Bronchial epithelial cell (primary cell): ENCODE measurements at regions not wholly inside any gene's neighbourhood (a gene's known extent, or its start where the extent isn't known, plus 50 kb on each side); places are given as distances from the start of the nearest gene placed in this dataset.
A peak's percentile ranks its signal among the peaks of the same experiment; 100 is the strongest.

Experiments
- DNase-seq: peaks from one replicate; pipeline ENCODE4 v3.0.0-alpha.2; 2010; ENCODE audit warnings: low read depth
- FAIRE-seq: peaks from 2 replicates; lab custom pipeline; 2011; peaks lifted over from hg19 to GRCh38; lab: Jason Lieb, UNC
- H3K27me3 ChIP-seq: 2 replicates; pipeline ENCODE4 v1.5.1; 2011; ENCODE audit warnings: low read length; ENCODE audit not compliant: control insufficient read depth, insufficient read depth
- H3K36me3 ChIP-seq: 2 replicates; pipeline ENCODE4 v1.5.1; 2011; ENCODE audit warnings: low read length; ENCODE audit not compliant: control insufficient read depth, insufficient read depth
- H3K4me3 ChIP-seq: 2 replicates; pipeline ENCODE4 v1.5.1; 2011; ENCODE audit warnings: mild to moderate bottlenecking, low read depth, low read length, control low read depth
- CTCF ChIP-seq: IDR thresholded peaks from 2 replicates; pipeline ENCODE4 v1.5.1; 2011; ENCODE audit warnings: mild to moderate bottlenecking, moderate library complexity, low read length, control low read depth, inconsistent platforms; ENCODE audit not compliant: insufficient read depth, severe bottlenecking

DNA sequence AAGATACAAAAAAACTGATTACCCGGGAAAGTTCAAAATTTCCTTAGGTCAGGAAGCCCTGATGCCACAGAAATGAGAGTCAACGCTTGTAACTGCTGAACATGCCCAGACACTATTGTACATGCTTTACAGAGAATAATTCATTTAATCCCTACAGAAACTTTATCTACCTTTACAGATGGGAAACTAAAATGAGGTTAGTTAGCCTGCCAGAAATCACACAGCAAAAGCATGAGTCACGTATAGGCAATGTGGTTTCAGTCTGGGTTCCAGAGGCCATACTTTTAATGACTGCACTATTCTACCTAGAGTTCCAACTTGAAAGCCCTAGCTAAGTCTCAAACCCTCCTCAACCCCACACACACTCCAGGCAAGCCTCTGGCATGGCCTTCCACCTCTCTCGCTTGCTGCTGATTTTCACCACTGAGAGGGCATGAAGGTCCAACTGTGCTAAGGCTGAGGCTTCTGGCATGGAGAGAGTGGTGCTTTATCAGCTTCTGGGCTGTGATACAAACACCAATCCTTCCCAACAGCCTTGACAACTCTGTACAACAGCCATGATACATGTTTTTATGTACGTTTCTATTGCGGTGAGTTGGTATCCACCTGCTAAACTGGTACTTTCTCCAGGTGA, 1011.2 kb upstream of the GHITM start:
- no peak for TF ChIP-seq CTCF
- FAIRE-seq (no peak), DNase-seq (peak; percentile 52)
- Histone ChIP-seq H3K4me3 (no peak overlapping the region), H3K36me3 (no peaks in the 10 kb centered on the region), H3K27me3 (no peaks in the 10 kb centered on the region)

- no peak for DNase-seq
- TF ChIP-seq CTCF = no peak
- no peak for FAIRE-seq
- no peak overlapping the region for H3K4me3 ChIP-seq
- H3K27me3 ChIP-seq = no peaks in the 10 kb centered on the region
- no peaks in the 10 kb centered on the region for H3K36me3 ChIP-seq
These were observed 998.5 kb upstream of the GHITM start for GRCh38 chr10:83140811-83141210.

DNA sequence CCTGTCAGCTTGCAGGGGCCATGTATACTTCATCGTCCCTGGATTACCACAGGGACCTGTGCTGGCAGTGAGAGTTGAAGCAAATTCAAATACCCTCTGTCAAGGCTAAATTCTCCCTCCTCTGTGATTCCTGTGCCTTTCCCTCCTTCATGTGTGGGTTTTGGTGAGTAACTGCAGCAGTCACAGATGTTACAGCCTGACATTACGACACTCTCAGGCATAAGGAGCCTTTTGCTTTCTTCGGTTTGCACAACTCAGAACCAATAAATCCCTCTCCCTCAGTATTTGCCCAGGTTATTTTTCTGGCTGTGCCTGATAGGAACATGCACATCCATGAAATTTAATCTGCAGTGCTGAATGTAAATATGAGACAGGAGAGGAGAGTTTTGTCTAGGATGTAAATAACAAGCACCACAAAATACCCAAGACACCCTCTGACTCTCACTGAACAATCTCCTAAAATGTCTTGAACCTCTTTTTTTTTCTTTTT, 997.2 kb upstream of the GHITM start:
- Histone ChIP-seq H3K27me3 (no peaks in the 10 kb centered on the region), H3K36me3 (no peaks in the 10 kb centered on the region), H3K4me3 (no peak overlapping the region)
- DNase-seq = no peak
- FAIRE-seq = no peak
- TF ChIP-seq CTCF = no peak

DNA sequence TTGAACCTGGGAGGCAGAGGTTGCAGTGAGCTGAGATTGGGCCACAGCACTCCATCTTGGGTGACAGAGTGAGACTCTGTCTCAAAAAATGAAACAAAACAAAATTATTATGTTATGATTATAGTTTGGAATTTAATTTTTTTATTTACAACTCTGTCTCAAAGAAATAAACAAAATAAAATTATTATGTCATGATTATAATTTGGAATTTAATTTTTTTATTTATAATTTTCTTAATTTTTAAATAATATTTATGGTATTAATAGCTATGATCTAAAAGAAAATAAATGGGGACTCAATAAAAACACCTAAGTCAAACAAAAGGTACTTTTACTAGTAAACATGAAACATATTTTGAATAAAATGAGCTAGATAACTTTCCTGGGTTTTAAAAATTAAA, 994.8 kb upstream of the GHITM start:
- FAIRE-seq (no peak), DNase-seq (no peak)
- no peak for TF ChIP-seq CTCF
- no peaks in the 10 kb centered on the region for H3K36me3 ChIP-seq
- no peak overlapping the region for H3K4me3 ChIP-seq
- no peaks in the 10 kb centered on the region for H3K27me3 ChIP-seq

DNA sequence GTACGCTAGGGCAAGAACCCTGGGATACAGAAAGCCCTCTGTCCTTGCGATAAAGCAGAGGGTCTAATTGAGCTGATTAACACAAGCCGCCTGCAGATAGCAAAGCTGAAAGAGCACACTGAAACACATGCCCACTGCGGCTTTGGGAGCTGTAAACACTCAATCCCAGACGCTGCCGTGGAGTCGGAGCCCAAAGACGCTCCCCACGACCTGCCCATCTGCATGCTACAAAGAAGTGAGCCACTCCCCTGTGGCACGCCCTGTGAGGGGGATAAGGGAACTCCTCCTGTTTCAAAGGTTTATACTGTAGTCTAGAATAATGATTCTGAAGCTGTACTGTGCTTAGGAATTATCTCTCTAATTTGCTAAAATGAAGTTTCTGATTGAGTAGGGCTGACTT, 985.6 kb upstream of the GHITM start:
- H3K27me3 ChIP-seq = no peaks in the 10 kb centered on the region
- DNase-seq (no peak), FAIRE-seq (peak; percentile 72)
- H3K36me3 ChIP-seq = no peaks in the 10 kb centered on the region
- TF ChIP-seq CTCF = no peak
- H3K4me3 ChIP-seq = no peak overlapping the region

- no peak for FAIRE-seq
- no peak for DNase-seq
- Histone ChIP-seq H3K27me3 (no peaks in the 10 kb centered on the region), H3K36me3 (no peaks in the 10 kb centered on the region), H3K4me3 (no peak overlapping the region)
- TF ChIP-seq CTCF = no peak
These were observed 975.2 kb upstream of the GHITM start for GRCh38 chr10:83164156-83164555.
